HepG2 (cell line): ENCODE measurements at regions not wholly inside any gene's neighbourhood (a gene's known extent, or its start where the extent isn't known, plus 50 kb on each side); places are given as distances from the start of the nearest gene placed in this dataset.

ENCODE experiments used
- ATAC-seq: fragments of 200-7000 bp; cut with Tn5 transposase; 3 replicates; pipeline ENCODE4 v1.9.1; 2020; ENCODE audit warnings: mild to moderate bottlenecking, moderate library complexity
- BruUV-seq: library from RNA; stranded (reverse); fragments of 400-500 nt; replicated peaks from 2 replicates; lab custom pipeline; 2021; lab: Mats Ljungman, UMichigan
- CTCF ChIA-PET: fragments of 300-600 bp; formaldehyde crosslinking; extraction: SDS; loops from one replicate; lab custom pipeline; 2021; ENCODE audit warnings: low total read pairs, inconsistent platforms, low intra/inter-chr PET ratio; lab: Yijun Ruan, JAX
- POLR2A ChIA-PET: fragments of 350-600 bp; sonication (Branson Sonifier 250); formaldehyde crosslinking; loops from one replicate; lab custom pipeline; 2020; ENCODE audit warnings: antibody characterized with exemption, inconsistent platforms; lab: Yijun Ruan, JAX
- DNase-seq: peaks from one replicate; pipeline ENCODE4 v3.0.0-alpha.2; 2015; ENCODE audit warnings: low spot score
- FAIRE-seq: peaks from 3 replicates; lab custom pipeline; 2011; peaks lifted over from hg19 to GRCh38; lab: Jason Lieb, UNC
- H2AFZ ChIP-seq: one replicate; pipeline ENCODE4 v1.6.1; 2011; ENCODE audit warnings: low read length, inconsistent platforms
- H3K27ac ChIP-seq: fragments of 300-600 bp; 3 replicates; pipeline ENCODE4 v1.8.0; 2011; ENCODE audit warnings: mixed run types, mild to moderate bottlenecking, mixed read lengths, low read length, inconsistent platforms; ENCODE audit not compliant: insufficient read depth; ENCODE audit errors: extremely low read length
- H3K27me3 ChIP-seq, 2 experiments: fragments of 200-600 bp in 1 of 2; 2 replicates in 1 of 2; 3 replicates in 1 of 2; pipeline versions ENCODE4 v1.6.0 to v1.8.0; 2011; ENCODE audit warnings: low read length in 2 of 2, mild to moderate bottlenecking in 2 of 2, moderate library complexity in 2 of 2, inconsistent platforms in 1 of 2; ENCODE audit not compliant: insufficient read depth in 2 of 2, control insufficient read depth in 1 of 2
- H3K36me3 ChIP-seq, 2 experiments: fragments of 200-600 bp in 1 of 2; replicated peaks in 1 of 2; 2 replicates in 1 of 2; 3 replicates in 1 of 2; pipeline versions ENCODE4 v1.5.1 to v1.8.0; 2011; ENCODE audit warnings: low read length in 2 of 2, inconsistent platforms in 1 of 2; ENCODE audit not compliant: insufficient read depth in 2 of 2, control insufficient read depth in 1 of 2
- H3K4me1 ChIP-seq: 2 replicates; pipeline ENCODE4 v1.5.1; 2012; ENCODE audit warnings: low read length, inconsistent platforms; ENCODE audit not compliant: insufficient read depth
- H3K4me2 ChIP-seq: 2 replicates; pipeline ENCODE4 v1.6.0; 2011; ENCODE audit warnings: low read depth, low read length, inconsistent platforms
- H3K4me3 ChIP-seq, 3 experiments: fragments of 200-600 bp in 1 of 3; sonication (generic), shearing (Covaris generic) in 1 of 3; replicated peaks in 1 of 3; 2 replicates each; pipeline ENCODE4 v1.5.1; 2011 to 2016; ENCODE audit warnings: low read length in 3 of 3, inconsistent platforms in 2 of 3, low read depth in 2 of 3, mild to moderate bottlenecking in 2 of 3, control low read depth in 1 of 3, mixed read lengths in 1 of 3; ENCODE audit not compliant: insufficient read depth in 1 of 3
- H3K79me2 ChIP-seq: one replicate; pipeline ENCODE4 v1.6.1; 2011; ENCODE audit warnings: low read length, inconsistent platforms; ENCODE audit not compliant: insufficient read depth
- H3K9ac ChIP-seq: 2 replicates; pipeline ENCODE4 v1.6.0; 2011; ENCODE audit warnings: mild to moderate bottlenecking, low read depth, low read length, inconsistent platforms; ENCODE audit not compliant: insufficient read depth
- H3K9me3 ChIP-seq: 2 replicates; pipeline ENCODE4 v1.5.1; 2012; ENCODE audit warnings: mild to moderate bottlenecking, low read length
- H4K20me1 ChIP-seq: 2 replicates; pipeline ENCODE4 v1.6.0; 2011; ENCODE audit warnings: inconsistent platforms, mild to moderate bottlenecking, low read length, moderate library complexity; ENCODE audit not compliant: insufficient read depth
- FOXP1 ChIP-seq, 2 experiments: fragments of 450-650 bp in 1 of 2; IDR thresholded peaks; 2 replicates each; pipeline ENCODE4 v1.6.1; 2017 to 2018; ENCODE audit warnings: antibody characterized with exemption in 1 of 2
- FOXP4 ChIP-seq: sonication (generic); formaldehyde crosslinking; IDR thresholded peaks from 2 replicates; pipeline ENCODE4 v1.4.0; 2020; ENCODE audit warnings: missing genetic modification reagents
- GLMP ChIP-seq: sonication (generic); formaldehyde crosslinking; IDR thresholded peaks from 2 replicates; pipeline ENCODE4 v1.9.0; 2021; ENCODE audit warnings: missing genetic modification reagents, mild to moderate bottlenecking, borderline replicate concordance
- NBN ChIP-seq: fragments of 450-650 bp; conservative IDR thresholded peaks from 2 replicates; pipeline ENCODE4 v1.6.1; 2017
- RCOR2 ChIP-seq: IDR thresholded peaks from 2 replicates; pipeline ENCODE4 v1.6.1; 2016; ENCODE audit warnings: missing biosample characterization, missing genetic modification reagents
- SRSF4 ChIP-seq: fragments of 200-400 bp; formaldehyde crosslinking; IDR thresholded peaks from one replicate; pipeline ENCODE4 v1.6.1; 2018; ENCODE audit warnings: mild to moderate bottlenecking, low read depth, low read length, moderate library complexity; ENCODE audit not compliant: poor library complexity, severe bottlenecking
- THAP11 ChIP-seq: IDR thresholded peaks from 2 replicates; pipeline ENCODE4 v1.6.1; 2016; ENCODE audit warnings: missing biosample characterization, missing genetic modification reagents
- ZEB1 ChIP-seq: IDR thresholded peaks from 2 replicates; pipeline ENCODE4 v1.6.1; 2012; ENCODE audit warnings: mild to moderate bottlenecking, low read depth, inconsistent platforms; ENCODE audit not compliant: insufficient replicate concordance
- ZNF44 ChIP-seq: sonication (generic); formaldehyde crosslinking; IDR thresholded peaks from 2 replicates; pipeline ENCODE4 v1.5.1; 2020; ENCODE audit warnings: mild to moderate bottlenecking, missing genetic modification reagents
- ZNF510 ChIP-seq: sonication (generic); formaldehyde crosslinking; IDR thresholded peaks from 2 replicates; pipeline ENCODE4 v1.4.0; 2020; ENCODE audit warnings: low read depth, mild to moderate bottlenecking, missing genetic modification reagents
- ZNF646 ChIP-seq: sonication (generic); formaldehyde crosslinking; IDR thresholded peaks from 2 replicates; pipeline ENCODE4 v1.9.0; 2021; ENCODE audit warnings: mild to moderate bottlenecking, missing genetic modification reagents
- in situ Hi-C: cut with HindIII; loops from 2 replicates; pipeline ENCODE4 v1.10.0; 2017; ENCODE audit warnings: low pct_unique_long_range_greater_than_20kb; ENCODE audit not compliant: extremely low pct_ligation_motif_present
- intact Hi-C: fragments of 100-400 bp; cut with micrococcal nuclease; formaldehyde crosslinking; loops from one replicate; pipeline ENCODE4 v1.10.0; 2022; ENCODE audit not compliant: unreplicated experiment
- TF ChIP-seq, protein P1 (sequence below): sonication (generic); formaldehyde crosslinking; IDR thresholded peaks from 2 replicates; pipeline ENCODE4 v1.4.0; 2020; ENCODE audit warnings: missing genetic modification reagents

- no peak for ATAC-seq
- intact Hi-C loops (loop anchor here (10.0 kb wide), 1 partner anchor 1279 kb away; no protein-coding TSS in a partner anchor), in situ Hi-C loops (no loop called here)
- Histone ChIP-seq H3K4me1 (no peaks in the 10 kb centered on the region), H3K79me2 (no peaks in the 10 kb centered on the region), H3K9me3 (no peaks in the 10 kb centered on the region), H3K9ac (no peak overlapping the region), H3K4me3 (no peak overlapping the region), H2AFZ (no peak overlapping the region), H3K4me2 (no peak overlapping the region), H3K36me3 (no peaks in the 10 kb centered on the region), H4K20me1 (no peaks in the 10 kb centered on the region), H3K27ac (no peak overlapping the region), H3K27me3 (peaks cover 2 to 11% of the 10 kb centered on the region in 2 experiments; a peak in 3 of 5 replicates)
- DNase-seq, result no peak
- no TSS peak for BruUV-seq
- ChIA-PET CTCF (no interaction called here), POLR2A (no interaction called here)
- TF ChIP-seq FOXP4 (CRISPR knock-in tag) (no peak), ZNF44 (CRISPR knock-in tag) (no peak), FOXP1 (IDR thresholded peaks at IDR 0.05) (no peak), FOXP1 (CRISPR knock-in tag; IDR thresholded peaks at IDR 0.05) (no peak), ZEB1 (no peak), ZNF510 (CRISPR knock-in tag) (no peak), THAP11 (no peak), RCOR2 (no peak), GLMP (CRISPR knock-in tag) (no peak), SRSF4 (no peak), NBN (no peak), ZNF646 (CRISPR knock-in tag) (no peak)
- TF ChIP-seq, protein P1, sequence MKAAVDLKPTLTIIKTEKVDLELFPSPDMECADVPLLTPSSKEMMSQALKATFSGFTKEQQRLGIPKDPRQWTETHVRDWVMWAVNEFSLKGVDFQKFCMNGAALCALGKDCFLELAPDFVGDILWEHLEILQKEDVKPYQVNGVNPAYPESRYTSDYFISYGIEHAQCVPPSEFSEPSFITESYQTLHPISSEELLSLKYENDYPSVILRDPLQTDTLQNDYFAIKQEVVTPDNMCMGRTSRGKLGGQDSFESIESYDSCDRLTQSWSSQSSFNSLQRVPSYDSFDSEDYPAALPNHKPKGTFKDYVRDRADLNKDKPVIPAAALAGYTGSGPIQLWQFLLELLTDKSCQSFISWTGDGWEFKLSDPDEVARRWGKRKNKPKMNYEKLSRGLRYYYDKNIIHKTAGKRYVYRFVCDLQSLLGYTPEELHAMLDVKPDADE, result no peak
- FAIRE-seq, result no peak
These were observed 52.5 kb downstream of the GRK7 start for GRCh38 chr3:141815667-141816066.
